GM12801 (cell line): ENCODE measurements at regions not wholly inside any gene's neighbourhood (a gene's known extent, or its start where the extent isn't known, plus 50 kb on each side); places are given as distances from the start of the nearest gene placed in this dataset.

Source experiments
- TF ChIP-seq, protein P1 (sequence below): IDR thresholded peaks from one replicate; pipeline ENCODE4 v1.5.1; 2011; ENCODE audit warnings: control low read depth; ENCODE audit not compliant: insufficient read length; ENCODE audit errors: extremely low read depth

DNA sequence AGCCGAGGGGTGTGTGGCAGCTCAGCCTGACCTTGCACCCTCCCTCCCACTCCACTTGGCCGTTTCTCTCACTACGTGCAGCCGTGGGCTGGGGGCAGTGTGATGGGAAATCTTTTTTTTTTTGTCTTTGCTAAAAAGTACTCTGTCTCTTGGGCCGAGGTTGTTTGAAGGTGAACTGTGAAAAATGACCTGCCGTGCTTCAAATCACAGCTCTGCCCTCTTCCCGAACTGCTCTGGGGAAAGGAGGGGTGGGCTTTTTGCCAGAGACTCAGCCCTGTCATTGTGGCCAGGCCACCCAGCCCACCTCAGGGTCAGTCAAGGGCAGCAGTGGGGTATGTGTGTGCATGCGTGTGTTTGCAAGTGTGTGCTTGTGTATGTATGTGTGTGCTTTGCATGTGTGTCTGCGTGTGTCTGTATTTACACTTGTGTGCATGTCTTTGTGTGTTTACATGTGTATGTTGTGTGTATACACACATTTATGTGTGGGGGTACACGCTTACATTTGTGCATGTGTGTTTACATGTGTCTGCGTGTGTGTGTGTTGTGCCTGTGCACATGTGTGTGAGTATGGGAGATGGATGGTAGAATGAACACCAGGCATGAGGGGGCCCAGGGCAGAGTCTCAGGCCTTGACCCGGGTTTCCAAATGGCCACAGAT is 61.3 kb upstream of the HAAO start:
- TF ChIP-seq, protein P1, sequence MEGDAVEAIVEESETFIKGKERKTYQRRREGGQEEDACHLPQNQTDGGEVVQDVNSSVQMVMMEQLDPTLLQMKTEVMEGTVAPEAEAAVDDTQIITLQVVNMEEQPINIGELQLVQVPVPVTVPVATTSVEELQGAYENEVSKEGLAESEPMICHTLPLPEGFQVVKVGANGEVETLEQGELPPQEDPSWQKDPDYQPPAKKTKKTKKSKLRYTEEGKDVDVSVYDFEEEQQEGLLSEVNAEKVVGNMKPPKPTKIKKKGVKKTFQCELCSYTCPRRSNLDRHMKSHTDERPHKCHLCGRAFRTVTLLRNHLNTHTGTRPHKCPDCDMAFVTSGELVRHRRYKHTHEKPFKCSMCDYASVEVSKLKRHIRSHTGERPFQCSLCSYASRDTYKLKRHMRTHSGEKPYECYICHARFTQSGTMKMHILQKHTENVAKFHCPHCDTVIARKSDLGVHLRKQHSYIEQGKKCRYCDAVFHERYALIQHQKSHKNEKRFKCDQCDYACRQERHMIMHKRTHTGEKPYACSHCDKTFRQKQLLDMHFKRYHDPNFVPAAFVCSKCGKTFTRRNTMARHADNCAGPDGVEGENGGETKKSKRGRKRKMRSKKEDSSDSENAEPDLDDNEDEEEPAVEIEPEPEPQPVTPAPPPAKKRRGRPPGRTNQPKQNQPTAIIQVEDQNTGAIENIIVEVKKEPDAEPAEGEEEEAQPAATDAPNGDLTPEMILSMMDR = no peak

DNA sequence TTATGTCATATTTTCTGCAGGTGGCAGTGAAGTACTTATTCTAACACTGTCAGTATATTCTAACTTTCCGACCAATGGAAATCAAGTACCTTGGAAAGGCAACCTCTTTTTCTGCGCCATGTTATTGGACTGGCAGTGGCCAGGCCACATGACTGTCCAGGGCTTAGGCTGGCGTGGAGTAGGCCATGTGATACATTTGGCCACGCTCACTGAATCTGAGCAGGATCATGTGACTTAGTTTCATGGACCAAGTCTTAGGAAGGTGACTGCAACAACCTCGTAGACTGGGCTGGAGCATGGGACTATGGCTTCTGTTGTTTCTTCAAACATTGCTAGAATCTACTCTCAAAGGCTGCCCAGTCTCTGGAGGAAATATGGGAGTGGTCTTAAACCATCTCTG is 60.4 kb upstream of the HAAO start:
- TF ChIP-seq, protein P1 = no peak

DNA sequence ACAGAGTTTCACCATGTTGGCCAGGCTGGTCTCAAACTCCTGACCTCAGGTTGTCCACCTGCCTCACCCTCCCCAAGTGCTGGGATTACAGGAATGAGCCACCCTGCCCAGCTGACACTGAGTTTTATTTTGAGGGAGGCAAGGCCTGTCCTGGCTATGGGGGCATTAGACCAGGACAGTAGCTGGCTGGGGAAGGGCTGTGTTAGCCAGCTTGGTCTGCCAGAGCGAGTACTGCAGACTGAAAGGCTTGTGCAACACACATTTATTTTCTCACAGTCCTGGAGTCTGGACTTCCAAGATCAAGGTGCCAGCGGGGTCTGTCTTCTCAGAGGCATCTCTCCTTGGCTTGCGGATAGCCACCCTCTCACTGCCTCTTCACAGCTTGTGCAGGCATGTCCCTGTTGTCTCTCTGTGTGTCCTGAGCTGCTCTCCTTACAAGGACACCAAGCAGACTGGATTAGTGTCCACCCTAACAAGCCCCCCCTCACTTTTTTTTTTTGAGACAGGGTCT is 59.4 kb upstream of the HAAO start:
- TF ChIP-seq, protein P1 = no peak

DNA sequence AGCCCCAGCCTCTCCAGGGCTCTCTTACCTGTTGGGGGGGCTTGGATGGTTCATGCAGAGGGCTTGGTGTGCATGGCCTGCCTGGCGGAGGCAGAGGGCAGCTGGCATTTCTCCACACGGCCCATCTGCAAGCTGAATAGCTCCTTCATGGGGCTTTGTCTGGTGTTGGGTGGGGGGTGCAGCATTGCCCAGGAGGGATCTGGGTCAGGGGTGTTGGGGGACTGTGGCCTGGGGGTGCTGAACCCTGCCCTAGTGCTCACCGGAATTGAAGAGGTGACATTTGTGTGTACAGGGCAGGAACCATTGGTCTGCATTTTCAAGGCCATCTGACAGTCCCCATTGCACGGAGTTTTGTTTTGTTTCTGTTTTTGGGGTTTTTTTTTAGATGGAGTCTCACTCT is 58.8 kb upstream of the HAAO start:
- TF ChIP-seq, protein P1 = no peak

DNA sequence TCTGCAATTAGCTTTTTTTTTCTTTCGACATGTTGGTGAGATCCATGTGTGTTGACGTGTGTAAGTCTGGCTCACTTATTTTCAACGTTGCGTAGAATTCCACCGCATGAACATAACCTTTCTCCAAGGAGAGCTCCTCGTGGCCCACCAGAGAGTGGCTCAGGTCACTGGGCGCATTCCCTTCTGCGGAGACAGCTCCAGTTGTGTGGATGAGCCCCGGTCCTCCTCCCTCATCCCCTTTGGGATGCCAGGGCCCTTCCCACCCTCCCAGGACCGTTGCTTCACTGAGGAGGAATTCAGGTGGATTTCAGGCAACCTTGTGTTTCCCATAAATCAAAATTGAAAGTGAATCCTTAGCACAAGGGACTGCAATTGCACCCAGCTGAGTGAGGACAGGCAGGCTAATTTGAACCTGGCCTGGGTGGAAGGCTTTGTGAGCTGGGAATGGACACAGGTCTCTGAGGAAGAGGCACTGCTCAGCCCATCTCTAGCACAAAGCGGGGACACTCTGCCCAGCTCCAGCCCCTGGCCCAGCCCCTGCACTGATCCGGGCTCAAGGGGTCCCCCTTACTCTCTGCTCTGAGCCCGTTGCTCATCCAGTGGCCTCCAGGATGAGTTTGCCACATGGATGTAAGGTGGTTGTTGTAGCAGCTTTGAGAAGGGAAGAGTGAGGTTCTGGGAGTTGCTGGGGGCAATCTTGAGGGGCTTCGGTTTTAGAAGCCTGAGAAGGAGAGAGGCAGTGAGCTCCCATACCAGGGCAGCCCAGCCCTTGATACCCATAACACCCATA is 57.8 kb upstream of the HAAO start:
- TF ChIP-seq, protein P1 = no peak

DNA sequence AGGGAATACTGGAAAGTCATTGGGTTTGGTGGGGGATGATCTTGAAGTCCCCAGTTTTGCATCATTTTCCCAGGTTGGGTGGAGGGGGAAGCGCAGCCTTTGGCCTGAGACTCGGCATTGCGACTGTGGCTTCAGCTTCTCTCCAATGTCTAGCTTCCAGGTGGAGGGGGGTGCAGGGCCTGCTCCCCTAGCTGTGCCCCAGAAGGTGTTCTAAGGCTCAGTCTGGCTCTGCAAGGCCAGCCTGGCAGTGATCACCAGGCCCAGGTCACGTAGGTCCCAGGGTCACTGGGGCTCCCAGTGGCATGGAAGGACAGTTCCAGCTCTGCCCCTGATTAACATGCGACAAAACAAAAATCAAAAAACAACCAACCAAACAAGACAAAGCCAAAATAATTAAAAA is 56.9 kb upstream of the HAAO start:
- TF ChIP-seq, protein P1 = no peak

DNA sequence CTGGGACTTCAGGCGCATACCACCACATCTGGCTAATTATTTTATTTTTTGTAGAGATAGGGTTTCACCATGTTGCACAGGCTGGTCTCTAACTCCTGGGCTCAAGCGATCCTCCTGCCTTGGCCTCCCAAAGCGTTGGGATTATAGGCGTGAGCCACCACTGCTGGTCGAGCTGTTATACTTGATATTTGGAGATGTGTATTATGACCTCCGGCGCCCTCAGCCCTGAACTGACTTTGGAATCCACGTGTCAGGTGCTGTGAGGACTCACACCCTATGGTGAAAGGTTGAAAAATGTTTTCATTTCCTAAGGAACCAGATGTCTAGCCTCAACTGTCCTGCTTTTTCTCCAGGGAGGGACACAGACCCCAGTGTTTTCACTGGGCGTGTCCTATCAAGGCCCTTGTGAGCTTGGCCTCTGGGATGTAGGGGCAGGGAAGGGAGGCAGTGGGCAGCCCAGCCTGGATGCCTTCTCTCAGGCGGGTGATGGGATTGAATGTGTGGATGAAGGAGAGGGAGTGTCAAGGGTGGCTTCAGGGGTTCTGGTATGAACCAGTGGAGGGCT is 56.4 kb upstream of the HAAO start:
- TF ChIP-seq, protein P1 = no peak
